Ishikawa (cell line): ENCODE measurements at regions not wholly inside any gene's neighbourhood (a gene's known extent, or its start where the extent isn't known, plus 50 kb on each side); places are given as distances from the start of the nearest gene placed in this dataset.

Source experiments
- RAD21 ChIP-seq: IDR thresholded peaks from 2 replicates; pipeline ENCODE4 v1.6.1; 2012; ENCODE audit warnings: low read depth
- REST ChIP-seq: IDR thresholded peaks from 2 replicates; pipeline ENCODE4 v1.6.1; 2012; ENCODE audit warnings: low read depth, mild to moderate bottlenecking

- no peak for TF ChIP-seq RAD21
- no peak for TF ChIP-seq REST
Measured at GRCh38 chr4:121239951-121240350, 75.8 kb upstream of the TNIP3 start.
